Thymus (tissue), 11 donors: ENCODE measurements at regions not wholly inside any gene's neighbourhood (a gene's known extent, or its start where the extent isn't known, plus 50 kb on each side); places are given as distances from the start of the nearest gene placed in this dataset.

ENCODE experiments used
- DNase-seq, 9 donors: peaks; one replicate each; pipeline ENCODE4 v3.0.0-alpha.2; 2013; ENCODE audit warnings: low spot score in 9 of 9, low read depth in 6 of 9, missing footprints in 1 of 9
- H3K27ac ChIP-seq, 2 donors: one replicate each; pipeline ENCODE4 v1.5.1; 2013; ENCODE audit warnings: control low read depth in 1 of 2, low read depth in 1 of 2, low read length in 1 of 2, mild to moderate bottlenecking in 1 of 2, moderate library complexity in 1 of 2
- H3K27me3 ChIP-seq, 2 donors: one replicate each; pipeline ENCODE4 v1.5.1; 2013; ENCODE audit warnings: low read length in 1 of 2; ENCODE audit not compliant: control insufficient read depth in 2 of 2, insufficient read depth in 1 of 2
- H3K36me3 ChIP-seq, 2 donors: one replicate each; pipeline ENCODE4 v1.5.1; 2013; ENCODE audit warnings: low read length in 1 of 2, mild to moderate bottlenecking in 1 of 2, moderate library complexity in 1 of 2; ENCODE audit not compliant: control insufficient read depth in 2 of 2, insufficient read depth in 2 of 2
- H3K4me1 ChIP-seq, 2 donors: one replicate each; pipeline ENCODE4 v1.5.1; 2013; ENCODE audit warnings: low read length in 2 of 2; ENCODE audit not compliant: control insufficient read depth in 2 of 2, insufficient read depth in 2 of 2
- H3K4me3 ChIP-seq, 2 donors: one replicate each; pipeline ENCODE4 v1.5.1; 2013; ENCODE audit warnings: low read length in 2 of 2, control low read depth in 1 of 2, mild to moderate bottlenecking in 1 of 2
- H3K9me3 ChIP-seq, 2 donors: one replicate each; pipeline ENCODE4 v1.5.1; 2013; ENCODE audit warnings: low read length in 1 of 2, mild to moderate bottlenecking in 1 of 2; ENCODE audit not compliant: control insufficient read depth in 2 of 2, insufficient read depth in 1 of 2
- WGBS: extraction: QIAGEN DNeasy Blood & Tissue Kit; methylation state at CpG from one replicate; pipeline ENCODE4 v1.1.7; 2013; 5-methylcytosine and 5-hydroxymethylcytosine counted together
- donor health status: healthy.

DNA sequence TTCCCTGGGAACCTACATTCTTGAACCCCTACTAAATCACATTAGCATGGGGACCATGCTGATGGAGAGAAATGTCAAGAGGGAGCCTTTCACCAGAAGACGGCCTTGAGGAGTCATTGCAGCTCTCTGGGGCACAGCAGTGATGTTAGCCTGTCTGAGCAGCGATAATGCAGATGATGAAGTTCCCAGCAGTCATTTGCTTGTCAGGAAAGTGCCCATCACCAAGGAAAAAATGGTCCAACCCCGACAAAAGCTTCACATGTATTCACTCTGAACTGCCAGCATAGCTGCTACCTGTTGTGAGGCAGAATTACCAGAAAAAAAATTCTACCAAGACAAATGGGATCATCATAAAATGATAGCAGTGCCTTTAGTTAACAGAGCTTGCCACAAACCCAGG, 238.4 kb upstream of the UMPS start:
- Histone ChIP-seq H3K4me1 (no peaks in the 10 kb centered on the region), H3K9me3 (no peaks in the 10 kb centered on the region), H3K27ac (no peak overlapping the region), H3K4me3 (no peak overlapping the region), H3K27me3 (no peaks in the 10 kb centered on the region), H3K36me3 (no peaks in the 10 kb centered on the region)
- no peak for DNase-seq
- 93% methylated on average over 3 of the region's 3 CpGs for WGBS

GRCh38 chr3:124492824-124493223, 237.4 kb upstream of the UMPS start:
- Histone ChIP-seq H3K4me3 (no peak overlapping the region), H3K27ac (no peak overlapping the region), H3K36me3 (no peaks in the 10 kb centered on the region), H3K9me3 (no peaks in the 10 kb centered on the region), H3K4me1 (no peaks in the 10 kb centered on the region), H3K27me3 (no peaks in the 10 kb centered on the region)
- 94% methylated on average over 4 of the region's 4 CpGs for WGBS
- DNase-seq: no peak

- DNase-seq: no peak
- WGBS: 42% methylated on average over 2 of the region's 2 CpGs
- H3K36me3 ChIP-seq: no peaks in the 10 kb centered on the region
- no peaks in the 10 kb centered on the region for H3K4me1 ChIP-seq
- no peak overlapping the region for H3K27ac ChIP-seq
- no peaks in the 10 kb centered on the region for H3K27me3 ChIP-seq
- no peak overlapping the region for H3K4me3 ChIP-seq
- no peaks in the 10 kb centered on the region for H3K9me3 ChIP-seq
Observed at GRCh38 chr3:124496061-124496460, 234.2 kb upstream of the UMPS start.

- WGBS: 88% methylated on average over 1 of the region's 1 CpG
Observed at GRCh38 chr3:124497487-124497886, 232.8 kb upstream of the UMPS start.

DNA sequence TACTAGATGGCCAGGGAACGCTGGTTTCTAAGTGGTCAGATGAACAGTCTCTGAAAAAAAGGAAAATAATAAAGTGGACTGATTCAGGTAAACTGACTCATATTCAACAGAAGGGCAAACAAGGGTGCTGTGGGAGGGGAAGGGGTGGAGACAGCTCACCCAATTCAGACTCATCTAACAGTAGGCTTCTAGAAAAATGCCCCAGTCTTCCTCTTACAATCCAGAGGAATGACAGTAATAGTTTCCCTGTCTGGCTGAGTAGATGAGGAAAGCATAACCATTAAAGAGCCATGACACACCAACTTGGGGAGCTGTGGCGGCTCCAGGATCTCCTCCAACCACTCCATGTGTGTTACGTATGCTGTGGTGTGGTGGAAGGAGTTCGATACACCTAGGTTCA, 231.4 kb upstream of the UMPS start:
- Histone ChIP-seq H3K36me3 (no peaks in the 10 kb centered on the region), H3K27ac (no peak overlapping the region), H3K27me3 (peaks cover 0 to 2% of the 10 kb centered on the region in 2 donors), H3K9me3 (no peaks in the 10 kb centered on the region), H3K4me1 (no peaks in the 10 kb centered on the region), H3K4me3 (no peak overlapping the region)
- 94% methylated on average over 4 of the region's 4 CpGs for WGBS
- no peak for DNase-seq

More at GRCh38 chr3:124497487-124497886, 232.8 kb upstream of the UMPS start:
- no peaks in the 10 kb centered on the region for H3K4me1 ChIP-seq
- H3K4me3 ChIP-seq: no peak overlapping the region
- no peak for DNase-seq
- H3K27ac ChIP-seq: no peak overlapping the region
- H3K36me3 ChIP-seq: no peaks in the 10 kb centered on the region
- H3K9me3 ChIP-seq: no peaks in the 10 kb centered on the region
- peaks cover 0 to 2% of the 10 kb centered on the region in 2 donors for H3K27me3 ChIP-seq

- Histone ChIP-seq H3K4me3 (no peak overlapping the region), H3K27me3 (peaks cover 0 to 5% of the 10 kb centered on the region in 2 donors), H3K9me3 (no peaks in the 10 kb centered on the region), H3K27ac (no peak overlapping the region), H3K4me1 (no peaks in the 10 kb centered on the region), H3K36me3 (no peaks in the 10 kb centered on the region)
- 82% methylated on average over 1 of the region's 1 CpG for WGBS
- no peak for DNase-seq
Observed at GRCh38 chr3:124504332-124505059, 225.8 kb upstream of the UMPS start.

DNA sequence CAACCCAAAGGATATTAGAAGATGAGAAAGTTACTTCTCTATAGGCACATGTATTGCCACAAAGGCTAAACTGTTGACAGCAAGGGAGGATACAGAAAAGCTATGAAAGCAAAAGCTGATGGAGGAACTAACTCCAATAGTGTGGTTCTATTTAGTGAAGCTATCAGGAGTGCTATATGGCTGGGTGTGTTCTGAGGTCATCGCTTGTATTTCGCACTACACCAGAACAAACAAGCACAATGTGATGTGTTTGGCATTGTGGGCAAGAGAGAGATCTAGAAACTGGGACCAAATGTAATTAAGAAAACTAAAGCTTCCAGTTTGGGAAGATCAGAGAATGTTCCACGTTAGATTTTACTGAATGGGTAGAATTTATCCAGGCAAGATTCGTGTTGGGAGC, 220.4 kb upstream of the UMPS start:
- Histone ChIP-seq H3K36me3 (no peaks in the 10 kb centered on the region), H3K4me3 (no peak overlapping the region), H3K27ac (no peak overlapping the region), H3K9me3 (no peaks in the 10 kb centered on the region), H3K27me3 (no peaks in the 10 kb centered on the region), H3K4me1 (no peaks in the 10 kb centered on the region)
- no peak for DNase-seq
- WGBS: 82% methylated on average over 4 of the region's 4 CpGs

DNA sequence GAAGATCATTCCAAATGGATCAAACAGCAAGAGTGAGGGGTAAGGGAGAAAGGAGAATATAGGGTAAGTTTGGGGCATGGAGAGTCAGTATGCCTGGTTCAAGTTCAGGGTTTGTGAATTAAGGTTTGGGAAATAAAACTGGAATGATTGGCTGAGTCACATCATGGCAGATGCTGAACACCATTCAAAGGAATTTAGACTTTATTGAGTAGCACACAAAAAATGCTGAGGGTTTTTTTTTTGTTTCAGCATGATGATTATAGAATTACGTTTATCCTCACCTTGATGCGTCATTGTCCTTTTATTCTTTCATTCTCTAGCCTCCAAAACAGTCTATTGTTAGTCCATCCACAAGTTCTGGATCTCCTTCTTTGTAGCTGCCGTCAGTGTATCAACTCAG, 220.0 kb upstream of the UMPS start:
- 96% methylated on average over 3 of the region's 3 CpGs for WGBS
- Histone ChIP-seq H3K4me1 (no peaks in the 10 kb centered on the region), H3K36me3 (no peaks in the 10 kb centered on the region), H3K4me3 (no peak overlapping the region), H3K27me3 (no peaks in the 10 kb centered on the region), H3K9me3 (no peaks in the 10 kb centered on the region), H3K27ac (no peak overlapping the region)
- DNase-seq: no peak

- no peak overlapping the region for H3K4me3 ChIP-seq
- H3K9me3 ChIP-seq: no peaks in the 10 kb centered on the region
- no peaks in the 10 kb centered on the region for H3K36me3 ChIP-seq
- DNase-seq: no peak
- no peak overlapping the region for H3K27ac ChIP-seq
- 76% methylated on average over 8 of the region's 8 CpGs for WGBS
- no peaks in the 10 kb centered on the region for H3K4me1 ChIP-seq
- no peaks in the 10 kb centered on the region for H3K27me3 ChIP-seq
Observed at GRCh38 chr3:124512881-124513609, 217.2 kb upstream of the UMPS start.
